Stimulated activated CD8-positive, alpha-beta memory T cell treated with anti-CD3 and anti-CD28 coated beads, Interleukin-7, amount 100 ng/mL, for 48 hours (primary cell): ENCODE measurements at regions not wholly inside any gene's neighbourhood (a gene's known extent, or its start where the extent isn't known, plus 50 kb on each side); places are given as distances from the start of the nearest gene placed in this dataset.
"Not testable (repeated sequence)": the region's sequence is repeated elsewhere in the genome, so short reads cannot be mapped to it uniquely, and the experiment has no call there.

Source experiments
- DNase-seq, 2 donors: peaks; one replicate each; pipeline ENCODE4 v3.0.0-alpha.2; 2020; ENCODE audit warnings: low read depth in 1 of 2; ENCODE audit errors: extremely low read depth in 1 of 2

DNA sequence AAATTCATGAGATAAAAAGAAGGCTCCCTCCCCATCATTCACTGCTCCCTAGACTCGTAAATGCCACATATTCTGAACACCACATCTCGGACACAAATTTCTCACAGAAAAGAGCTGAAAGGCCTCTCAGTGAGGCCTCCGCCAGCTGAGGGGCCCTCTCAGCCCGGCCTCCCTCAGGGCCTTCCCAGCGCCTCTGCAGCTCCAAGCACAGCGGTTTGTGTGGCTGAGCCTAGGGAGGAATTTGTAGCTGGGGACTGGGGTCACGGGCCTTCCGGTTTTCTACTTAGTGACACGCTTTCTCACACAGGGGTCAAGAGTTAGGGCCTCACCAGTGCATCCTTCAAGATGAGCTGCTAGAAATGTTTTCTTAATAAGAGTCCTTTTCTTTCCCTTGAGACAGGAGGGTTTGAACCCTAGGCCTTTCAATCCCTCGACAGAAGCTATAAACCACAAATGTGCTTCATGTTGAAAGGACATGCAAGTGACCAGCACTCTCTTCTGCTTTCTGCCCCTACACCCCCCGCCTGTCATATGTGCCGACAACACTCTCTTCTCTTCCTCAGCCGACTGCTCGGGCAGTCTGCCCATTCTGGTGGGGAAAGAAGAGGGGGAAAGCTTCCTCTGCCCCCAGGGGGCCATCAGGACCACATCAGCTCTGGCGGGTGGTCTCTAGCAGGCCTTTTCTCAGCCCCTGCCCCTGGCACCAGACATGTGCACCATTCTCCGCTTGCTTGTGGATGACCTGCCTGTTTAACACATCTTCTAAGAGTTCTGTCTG, 104.9 kb downstream of the CHIC2 start:
- DNase-seq: no peak

- no peak for DNase-seq
Measured at GRCh38 chr4:53956454-53956853, 108.0 kb downstream of the CHIC2 start.

DNA sequence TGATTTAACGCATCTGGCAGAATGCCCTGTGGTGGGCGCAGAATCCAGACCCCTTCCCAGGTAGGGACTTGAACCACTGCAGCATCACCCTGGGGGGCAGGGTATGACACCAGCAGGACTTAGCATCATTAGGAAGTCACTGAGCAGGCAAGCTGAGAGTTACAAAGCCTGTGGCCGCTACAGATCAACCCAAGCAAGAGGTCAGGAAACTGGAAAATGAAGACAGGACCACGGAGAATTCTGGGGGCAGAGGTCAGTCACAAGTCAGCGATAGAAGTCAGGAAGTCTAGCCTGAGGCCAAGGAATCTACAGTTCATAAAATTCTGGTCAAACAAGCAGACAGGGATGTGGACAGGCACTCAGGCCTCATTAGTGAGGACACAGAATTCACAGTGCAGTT, 108.4 kb downstream of the CHIC2 start:
- no peak for DNase-seq

DNA sequence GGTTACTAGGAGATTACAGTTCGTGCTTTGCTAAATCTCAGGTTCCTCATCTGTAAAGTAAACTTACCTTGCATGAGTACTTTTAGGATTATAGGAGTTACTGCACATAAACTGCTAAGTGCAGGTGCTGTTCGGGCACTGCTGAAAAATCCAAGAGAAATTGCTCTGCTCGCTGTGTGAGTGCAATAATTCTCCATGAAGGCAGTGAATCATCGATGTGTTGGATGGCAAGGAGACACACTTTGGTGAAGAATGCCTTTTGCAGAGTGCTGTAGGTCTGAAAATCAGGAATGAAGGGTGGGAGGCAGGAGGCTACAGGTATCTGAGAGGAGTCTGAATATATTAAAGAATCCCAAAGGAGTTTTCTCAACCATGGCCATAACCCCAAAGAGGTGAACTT, 113.0 kb downstream of the CHIC2 start:
- no peak for DNase-seq

DNA sequence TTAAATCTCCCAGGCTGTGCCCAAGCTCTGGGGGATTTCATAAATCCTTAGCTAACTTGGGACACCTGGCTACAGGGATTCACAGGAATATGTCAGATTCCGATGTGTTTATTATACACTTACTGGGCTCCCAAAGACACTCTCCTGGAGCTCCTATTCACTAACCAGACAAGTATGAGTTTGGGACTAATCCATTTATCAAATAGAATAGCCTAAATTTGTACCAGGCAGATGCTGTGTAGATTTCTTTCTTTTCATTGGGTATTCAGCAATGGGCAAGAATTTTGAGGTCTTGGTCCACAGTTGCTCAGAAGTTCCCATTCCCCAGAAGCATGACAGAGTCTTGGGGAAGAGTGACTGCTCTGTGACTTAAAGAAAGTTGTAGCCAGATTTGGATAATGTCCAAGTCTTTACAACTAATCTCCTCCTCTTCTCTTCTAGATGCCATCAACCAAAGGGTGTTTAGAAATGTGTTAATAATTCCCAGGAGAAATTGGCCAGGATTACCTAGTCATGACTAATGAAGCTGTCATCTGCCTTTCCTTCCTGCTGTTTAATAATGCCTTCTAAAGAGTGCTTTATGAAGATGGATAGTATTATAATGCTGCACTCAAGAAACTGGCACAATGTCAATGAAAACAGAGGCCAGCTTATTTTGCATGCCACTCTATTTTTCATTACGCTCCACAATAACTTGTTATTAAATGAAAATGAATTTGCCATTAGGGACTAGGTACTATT, 120.9 kb downstream of the CHIC2 start:
- no peak for DNase-seq

DNA sequence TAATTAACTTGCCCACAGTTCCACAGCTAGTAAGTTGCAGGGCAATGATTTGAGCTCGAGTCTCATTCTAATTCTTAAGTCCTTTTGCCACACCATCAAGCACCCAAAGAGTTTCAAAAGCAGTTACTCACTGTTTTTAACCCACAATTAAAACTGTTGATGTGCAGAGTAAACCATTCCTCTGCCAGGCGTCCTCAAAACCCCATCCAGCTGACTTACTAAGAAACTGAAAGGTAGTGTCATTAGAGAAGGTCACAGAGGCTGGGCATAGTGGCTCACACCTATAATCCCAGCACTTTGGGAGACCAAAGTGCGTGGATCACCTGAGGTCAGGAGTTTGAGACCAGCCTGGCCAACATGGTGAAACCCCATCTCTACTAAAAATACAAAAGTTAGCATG, 121.7 kb downstream of the CHIC2 start:
- no peak for DNase-seq

GRCh38 chr4:53941331-53941730, 123.1 kb downstream of the CHIC2 start:
- DNase-seq: no peak

DNA sequence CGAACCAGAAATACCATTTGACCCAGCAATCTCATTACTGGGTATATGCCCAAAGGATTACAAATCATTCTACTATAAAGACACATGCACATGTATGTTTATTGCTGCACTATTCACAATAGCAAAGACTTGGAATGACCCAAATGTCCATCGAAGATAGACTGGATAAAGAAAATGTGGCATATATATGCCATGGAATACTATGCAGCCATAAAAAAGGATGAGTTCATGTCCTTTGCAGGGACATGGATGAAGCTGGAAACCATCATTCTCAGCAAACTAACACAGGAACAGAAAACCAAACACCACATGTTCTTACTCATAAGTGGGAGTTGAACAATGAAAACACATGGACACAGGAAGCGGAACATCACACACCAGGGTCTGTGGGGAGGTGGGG, 124.5 kb downstream of the CHIC2 start:
- DNase-seq: not testable (repeated sequence)

DNA sequence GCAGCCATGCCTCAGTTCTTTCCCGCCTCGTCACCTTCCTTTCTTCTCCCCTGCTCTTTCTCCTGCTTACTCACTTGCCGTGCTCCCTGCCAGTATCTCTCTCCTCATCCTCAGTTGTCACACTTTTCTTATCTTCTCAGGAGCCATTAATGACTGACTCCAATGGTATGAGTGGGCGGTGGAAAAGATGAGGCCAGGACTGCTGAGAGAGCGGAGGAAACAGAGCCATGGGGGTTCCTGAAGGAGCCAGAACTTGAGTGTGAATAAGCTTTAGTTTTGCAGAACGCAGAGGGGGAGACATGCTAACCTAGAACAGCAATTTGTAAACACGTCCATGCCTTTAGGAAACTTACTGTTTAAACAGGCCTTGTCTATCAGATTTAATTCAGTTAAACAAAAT, 126.5 kb downstream of the CHIC2 start:
- no peak for DNase-seq

DNA sequence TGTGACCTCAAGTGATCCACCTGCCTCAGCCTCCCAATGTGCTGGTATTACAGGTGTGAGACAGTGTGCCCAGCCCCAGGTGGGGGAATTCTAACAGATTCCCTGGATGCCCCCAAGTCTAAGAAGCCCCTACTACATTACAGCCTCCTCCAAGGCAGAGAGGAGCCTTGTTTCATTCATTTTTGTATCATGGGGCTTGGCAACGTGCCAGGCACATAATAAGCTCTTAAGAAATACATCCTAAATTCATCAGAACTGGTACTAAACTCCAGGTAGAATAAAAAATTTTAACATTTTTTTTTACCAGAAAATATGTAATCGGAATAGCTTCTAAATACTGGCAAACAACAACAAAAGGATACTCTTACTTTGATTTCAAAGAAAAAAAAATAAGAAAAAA, 127.1 kb downstream of the CHIC2 start:
- DNase-seq: no peak

DNA sequence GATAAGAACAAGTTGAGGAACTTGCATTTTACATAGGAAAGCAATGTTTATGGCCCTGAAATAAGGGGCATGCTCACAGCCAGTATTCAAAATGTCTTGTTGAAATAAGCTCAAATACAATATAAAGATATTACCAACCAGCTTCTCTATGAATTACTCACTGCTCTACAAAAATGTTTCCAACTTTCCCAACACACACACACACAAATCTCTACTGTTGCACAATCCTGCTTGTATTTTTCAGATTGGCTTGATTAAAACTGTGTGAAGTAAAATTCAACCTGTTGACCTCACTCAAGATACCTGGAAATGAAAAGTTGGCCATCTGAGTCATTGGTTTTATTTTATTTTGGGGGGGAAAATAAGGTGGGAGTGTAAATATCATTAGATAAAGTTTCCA, 128.6 kb downstream of the CHIC2 start:
- no peak for DNase-seq

- no peak for DNase-seq
Measured at GRCh38 chr4:53932796-53933610, 131.4 kb downstream of the CHIC2 start.

- DNase-seq: no peak
Measured at GRCh38 chr4:53931461-53931961, 132.9 kb downstream of the CHIC2 start.

GRCh38 chr4:53929955-53930798, 134.2 kb downstream of the CHIC2 start:
- peak; percentile 13 to 24 for DNase-seq

- DNase-seq: no peak
Measured at GRCh38 chr4:53929311-53929710, 135.1 kb downstream of the CHIC2 start.

- no peak for DNase-seq
Measured at GRCh38 chr4:53928825-53929224, 135.6 kb downstream of the CHIC2 start.

DNA sequence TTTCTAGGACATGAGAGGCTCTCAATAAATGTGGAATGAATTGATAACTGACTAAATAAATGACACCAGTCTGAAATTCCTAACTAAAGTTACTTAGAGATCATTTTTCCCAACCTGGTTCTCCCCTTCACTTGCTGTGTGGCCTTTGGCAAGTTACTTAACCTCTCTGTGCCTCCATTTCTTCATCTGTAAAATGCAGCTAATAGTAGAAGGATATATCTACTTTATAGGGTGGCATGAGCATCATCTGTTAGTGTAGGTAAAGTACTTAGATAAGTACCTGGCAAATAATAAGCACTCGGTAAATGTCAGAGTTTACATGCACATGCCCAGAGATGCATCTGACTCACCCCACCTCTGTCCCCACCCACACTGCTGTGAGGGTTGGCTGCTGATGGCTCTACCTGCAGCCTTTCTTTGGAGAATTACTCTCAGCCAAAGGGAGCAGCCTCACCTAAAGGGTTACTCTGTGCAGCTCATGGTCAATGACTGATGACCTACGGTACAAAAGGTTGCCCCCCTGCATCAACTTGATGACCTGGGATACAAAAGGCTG, 139.3 kb downstream of the CHIC2 start:
- no peak for DNase-seq

GRCh38 chr4:53924333-53925049, 139.9 kb downstream of the CHIC2 start:
- DNase-seq: no peak

DNA sequence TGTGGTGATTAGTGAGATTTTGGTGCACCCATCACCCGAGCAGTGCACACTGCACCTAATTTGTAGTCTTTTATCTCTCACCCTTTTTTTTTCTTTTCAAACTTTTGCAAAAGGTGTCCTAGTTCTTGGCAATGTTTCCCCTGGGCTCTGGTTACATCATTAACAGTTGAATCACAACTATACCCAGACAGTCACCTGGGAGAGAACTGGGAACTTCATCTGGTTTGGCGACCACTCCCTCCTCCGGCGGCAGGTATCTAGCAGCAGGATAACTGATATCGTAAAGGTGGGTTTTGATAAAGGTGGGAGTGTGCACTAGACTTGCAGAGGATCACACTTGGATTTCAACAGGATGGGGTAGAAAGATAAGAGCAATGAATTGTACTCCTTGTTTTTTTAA, 140.5 kb downstream of the CHIC2 start:
- no peak for DNase-seq

DNA sequence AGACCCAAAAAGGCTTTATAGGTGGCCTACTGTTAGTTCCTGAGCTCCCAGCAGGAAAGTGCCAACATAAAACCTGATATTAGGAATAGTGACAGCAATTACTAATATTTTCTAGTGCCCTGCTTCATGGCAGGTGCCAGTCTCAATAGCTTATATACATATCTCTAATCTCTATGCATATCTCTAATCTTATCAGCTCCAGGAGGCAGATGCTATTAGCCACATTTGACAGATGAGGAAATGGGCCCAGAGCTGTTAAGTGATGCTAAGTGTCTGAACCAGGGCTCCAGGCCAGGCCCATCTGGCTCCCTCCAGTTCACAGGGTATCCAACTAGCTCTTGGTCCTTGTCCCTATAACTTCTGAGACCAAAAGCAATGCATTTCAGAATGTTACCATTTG, 142.5 kb downstream of the CHIC2 start:
- no peak for DNase-seq
